Fibroblast of villous mesenchyme (primary cell): ENCODE measurements at regions not wholly inside any gene's neighbourhood (a gene's known extent, or its start where the extent isn't known, plus 50 kb on each side); places are given as distances from the start of the nearest gene placed in this dataset.

Experiments used
- DNase-seq: peaks from one replicate; pipeline ENCODE4 v3.0.0-alpha.2; 2010; ENCODE audit warnings: low read depth
- H3K4me3 ChIP-seq: 2 replicates; pipeline ENCODE4 v1.5.1; 2011; ENCODE audit warnings: low read depth, mild to moderate bottlenecking, low read length
- CTCF ChIP-seq: IDR thresholded peaks from 2 replicates; pipeline ENCODE4 v1.5.1; 2012; ENCODE audit warnings: low read depth, mild to moderate bottlenecking, low read length; ENCODE audit not compliant: insufficient read depth

- H3K4me3 ChIP-seq: no peak overlapping the region
- DNase-seq: no peak
- no peak for TF ChIP-seq CTCF
Observed at GRCh38 chr5:152912924-152913323, 507.8 kb upstream of the NMUR2 start.

GRCh38 chr5:152932621-152933020 is 527.5 kb upstream of the NMUR2 start:
- TF ChIP-seq CTCF: no peak
- no peak overlapping the region for H3K4me3 ChIP-seq
- no peak for DNase-seq

GRCh38 chr5:152933056-152933455 is 528.0 kb upstream of the NMUR2 start:
- no peak overlapping the region for H3K4me3 ChIP-seq
- no peak for TF ChIP-seq CTCF
- no peak for DNase-seq

- no peak overlapping the region for H3K4me3 ChIP-seq
- TF ChIP-seq CTCF: no peak
- no peak for DNase-seq
Observed at GRCh38 chr5:152938630-152939029, 533.6 kb upstream of the NMUR2 start.

GRCh38 chr5:152942633-152943336 is 537.7 kb upstream of the NMUR2 start:
- H3K4me3 ChIP-seq: no peak overlapping the region
- no peak for TF ChIP-seq CTCF
- no peak for DNase-seq

- DNase-seq: no peak
- H3K4me3 ChIP-seq: no peak overlapping the region
- TF ChIP-seq CTCF: no peak
Observed at GRCh38 chr5:152953788-152954483, 536.5 kb upstream of the GRIA1 start.
